GM18870 (cell line): ENCODE measurements at regions not wholly inside any gene's neighbourhood (a gene's known extent, or its start where the extent isn't known, plus 50 kb on each side); places are given as distances from the start of the nearest gene placed in this dataset.
"Not testable (repeated sequence)": the region's sequence is repeated elsewhere in the genome, so short reads cannot be mapped to it uniquely, and the experiment has no call there.

ENCODE experiments used
- ATAC-seq: cut with Tn5 transposase; IDR thresholded peaks from one replicate; pipeline ENCODE4 v1.9.1; 2021; ENCODE audit warnings: moderate library complexity; ENCODE audit not compliant: unreplicated experiment

DNA sequence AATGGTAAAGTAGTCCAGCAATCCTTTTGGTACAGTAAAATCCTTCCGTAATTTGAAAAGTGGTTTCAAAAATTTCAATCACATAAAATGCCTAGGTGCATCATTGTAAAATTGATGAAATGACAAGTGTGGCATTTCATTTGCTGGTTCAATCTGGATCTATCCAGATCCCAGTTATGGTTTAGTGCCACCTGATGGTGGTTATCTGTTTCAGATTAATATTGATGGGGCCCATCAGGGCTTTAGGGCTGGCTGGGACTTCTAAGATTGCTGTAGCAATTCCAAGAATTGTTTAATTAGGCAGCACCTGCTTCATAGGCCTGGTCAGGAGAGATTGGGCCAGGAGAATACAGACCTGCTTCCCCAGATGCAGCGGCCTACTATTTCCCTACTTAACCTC, 55.5 kb upstream of the PIK3C3 start:
- no peak for ATAC-seq

DNA sequence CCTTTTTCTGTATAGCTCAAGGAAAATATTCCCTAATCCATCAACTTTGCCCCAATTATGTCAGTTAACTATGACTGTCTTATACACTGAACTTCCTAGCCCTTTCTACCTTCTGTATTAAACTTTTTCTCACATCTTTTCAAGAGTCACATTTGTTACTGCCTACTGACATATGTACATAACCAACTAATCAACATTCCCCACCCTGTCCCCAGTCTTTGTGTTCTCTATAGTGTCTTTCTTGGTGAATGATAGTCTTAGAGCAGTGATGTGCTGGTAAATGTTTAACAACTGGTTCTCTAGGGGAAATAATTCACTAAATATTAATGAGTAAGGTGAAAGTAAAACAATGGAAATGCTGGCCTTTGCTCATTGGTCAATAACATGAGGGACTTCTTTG, 61.6 kb upstream of the PIK3C3 start:
- no peak for ATAC-seq

DNA sequence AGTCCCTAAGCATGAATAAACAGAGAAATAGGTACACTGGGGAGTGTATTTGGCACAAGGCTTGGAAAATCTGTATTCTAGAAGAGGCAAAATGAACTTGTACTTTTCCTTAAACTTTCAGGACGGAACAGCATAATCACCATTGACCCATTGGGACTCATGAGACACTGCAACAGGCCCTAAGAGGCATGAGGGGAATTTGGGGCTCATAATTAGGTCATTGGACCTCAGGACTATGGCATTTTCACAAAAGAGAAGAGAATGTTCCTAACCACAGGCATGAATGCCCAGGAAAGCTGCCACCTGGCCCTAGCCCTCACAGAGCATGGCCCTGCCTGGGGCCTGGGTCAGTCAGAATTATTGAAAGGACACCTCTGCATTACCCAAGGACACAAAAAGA, 67.9 kb upstream of the PIK3C3 start:
- ATAC-seq, result no peak

DNA sequence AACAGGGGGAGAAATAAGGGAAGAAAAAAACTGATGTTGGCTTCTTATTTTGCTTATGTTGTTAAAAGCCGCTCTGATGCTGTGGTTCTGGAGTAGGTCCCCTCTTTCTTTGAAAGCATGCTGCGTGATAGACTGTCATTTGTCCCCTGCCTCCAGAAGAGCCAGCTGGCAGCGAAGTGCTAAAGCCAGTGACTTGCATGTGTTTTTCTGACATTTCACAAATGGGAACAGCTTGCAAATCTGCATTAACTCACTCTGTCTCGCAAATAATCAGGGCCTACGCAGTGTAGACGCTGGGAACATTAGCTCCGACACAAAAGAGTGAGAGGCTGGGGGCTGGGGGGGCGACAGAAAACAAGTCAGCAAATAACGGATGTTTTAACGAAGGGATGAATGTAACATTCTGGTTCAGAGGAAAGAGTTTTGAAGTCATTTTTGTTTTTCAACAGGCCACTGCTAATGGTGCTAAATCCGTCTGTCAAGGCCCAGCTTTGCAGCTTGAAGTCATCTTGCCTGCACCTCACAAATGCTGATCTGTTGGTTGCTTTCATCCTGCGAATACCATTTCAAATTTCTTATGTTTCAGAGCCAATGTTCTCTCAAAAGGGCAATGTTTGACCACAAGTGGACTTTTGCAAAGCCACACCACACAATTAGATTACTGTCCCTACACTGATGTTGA, 68.8 kb upstream of the PIK3C3 start:
- ATAC-seq, result no peak

DNA sequence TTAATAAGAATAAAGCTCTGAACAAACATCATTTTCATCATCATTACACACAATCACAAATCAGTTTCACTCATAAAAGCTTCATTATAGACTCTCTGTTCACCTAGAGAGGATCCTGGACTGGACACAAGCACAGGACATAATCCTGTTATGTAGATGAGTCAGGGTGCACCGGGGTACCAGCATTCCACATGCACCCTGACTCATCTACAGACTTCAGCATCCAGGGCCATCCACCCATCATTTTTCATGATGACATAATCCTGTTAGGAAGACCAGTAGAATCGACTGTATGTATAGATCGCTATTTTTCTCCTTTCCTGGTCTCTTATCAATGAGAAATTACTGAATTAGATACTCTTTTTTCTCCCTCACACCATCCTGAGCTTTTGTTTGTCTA, 73.7 kb upstream of the PIK3C3 start:
- ATAC-seq, result no peak

DNA sequence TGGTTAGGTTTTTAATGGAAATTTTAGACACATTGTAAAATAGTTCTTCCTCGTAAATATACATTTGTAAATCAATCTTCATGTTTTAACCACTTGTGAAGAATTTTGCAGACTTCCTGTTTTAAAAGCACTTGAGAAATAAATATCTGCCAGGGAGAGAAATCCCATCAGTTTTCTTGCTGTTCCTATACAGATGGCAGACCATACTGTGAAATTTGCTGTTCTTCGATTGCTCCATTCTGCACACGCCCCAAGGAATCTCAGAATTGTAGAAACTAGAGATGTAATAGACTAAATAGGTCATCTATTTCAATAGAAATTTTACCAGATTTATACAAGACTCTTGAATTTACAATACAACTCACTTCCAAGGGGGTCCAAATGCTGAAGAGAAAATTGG, 75.8 kb upstream of the PIK3C3 start:
- no peak for ATAC-seq

DNA sequence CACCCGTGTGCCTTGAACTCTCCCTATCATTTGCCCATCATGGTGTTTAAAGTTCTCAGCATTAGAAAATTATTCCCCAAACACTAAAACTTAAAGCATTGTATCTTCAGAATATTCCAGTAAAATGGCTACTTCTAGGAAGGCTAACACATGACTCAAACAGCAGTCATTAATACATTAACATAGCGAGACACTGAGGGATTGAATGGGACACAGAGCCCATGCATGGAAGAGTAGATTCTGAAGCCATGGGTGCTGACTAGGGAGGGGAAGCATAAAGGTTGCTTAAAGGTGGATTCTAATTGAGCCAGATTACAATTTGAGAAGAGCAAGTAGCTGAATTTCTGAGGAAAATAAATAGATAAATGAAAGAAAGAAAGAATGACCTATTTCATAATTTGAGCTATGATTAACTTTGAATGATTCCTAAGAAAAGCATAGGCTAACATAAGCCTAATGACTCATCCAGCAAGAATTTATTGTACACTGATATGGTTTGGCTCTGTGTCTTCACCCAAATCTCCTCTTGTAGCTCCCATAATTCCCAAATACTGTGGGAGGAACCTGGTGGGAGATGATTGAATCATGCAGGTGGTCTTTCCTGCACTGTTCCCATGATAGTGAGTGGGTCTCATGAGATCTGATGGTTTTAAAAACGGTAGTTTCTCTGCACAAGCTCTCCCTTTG, 79.8 kb upstream of the PIK3C3 start:
- ATAC-seq, result no peak

DNA sequence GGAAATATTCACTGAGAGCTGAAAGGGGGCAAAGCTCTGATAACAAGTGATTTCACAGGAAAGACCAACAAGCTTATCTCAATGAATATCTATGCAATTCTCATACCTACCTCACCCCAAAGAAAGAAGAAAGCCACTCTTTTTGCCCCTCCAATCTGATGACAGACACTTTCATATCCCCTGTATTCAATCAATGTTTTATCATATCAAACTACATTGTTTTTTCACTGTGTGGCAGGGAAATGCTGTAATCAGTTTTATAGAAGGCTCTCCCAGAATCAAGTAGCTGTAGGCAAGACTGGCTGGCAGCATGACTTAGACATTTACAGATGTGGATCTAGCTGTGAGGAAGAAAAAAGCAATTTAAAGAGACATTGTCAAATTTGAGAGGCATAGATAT, 81.3 kb upstream of the PIK3C3 start:
- ATAC-seq, result no peak

DNA sequence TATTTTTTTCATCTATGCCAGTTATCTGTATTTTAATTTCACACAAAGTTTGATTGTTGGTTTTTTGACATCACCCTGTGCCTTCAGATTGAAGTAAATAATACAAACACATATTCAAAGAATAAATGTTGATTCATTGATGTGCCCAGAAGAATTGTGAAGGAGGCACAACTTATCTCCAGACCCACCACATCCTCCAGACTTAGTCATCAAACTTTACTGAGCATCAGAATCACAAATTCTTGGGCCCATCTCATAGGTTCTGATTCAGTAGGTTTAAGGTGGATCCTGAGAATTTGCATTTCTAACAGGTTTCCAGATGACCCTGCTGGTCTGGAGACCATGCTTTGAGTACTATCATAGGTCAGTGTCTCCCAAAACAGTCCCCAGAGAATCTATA, 82.8 kb upstream of the PIK3C3 start:
- ATAC-seq, result no peak

DNA sequence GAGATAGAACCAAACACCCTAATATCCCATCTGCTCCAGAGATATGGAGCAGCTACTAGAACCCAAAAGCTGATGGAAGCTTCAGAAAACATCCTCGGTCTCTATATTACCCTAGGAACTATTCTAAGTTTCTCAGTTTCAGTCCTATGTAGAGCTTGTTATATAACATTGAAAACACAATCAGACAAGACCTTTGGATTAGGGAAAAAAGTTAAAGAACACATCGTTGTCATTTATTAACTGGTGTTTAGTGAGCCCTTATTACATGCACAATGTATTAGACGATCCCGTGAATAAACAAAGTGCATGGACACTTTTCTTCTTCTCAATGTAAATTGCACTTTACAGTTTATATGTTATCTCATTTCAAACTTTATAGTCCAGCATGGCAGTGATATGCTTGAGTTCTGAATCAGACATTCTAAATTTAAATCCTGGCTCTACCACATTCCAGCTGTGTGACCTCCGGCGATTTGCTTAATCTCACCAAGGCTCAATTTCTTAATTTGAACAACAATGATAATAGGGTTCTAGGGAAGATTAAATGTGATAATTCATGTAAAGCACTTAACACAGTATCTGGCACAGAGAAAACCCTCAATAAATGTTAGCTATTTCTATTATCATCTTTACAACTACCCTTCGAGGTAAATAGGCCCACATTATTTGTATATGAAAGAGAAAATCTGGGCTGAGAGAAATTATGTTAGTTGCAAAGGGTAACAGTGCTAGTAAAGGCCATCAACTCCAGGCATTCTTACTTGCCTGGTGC, 83.6 kb upstream of the PIK3C3 start:
- no peak for ATAC-seq

DNA sequence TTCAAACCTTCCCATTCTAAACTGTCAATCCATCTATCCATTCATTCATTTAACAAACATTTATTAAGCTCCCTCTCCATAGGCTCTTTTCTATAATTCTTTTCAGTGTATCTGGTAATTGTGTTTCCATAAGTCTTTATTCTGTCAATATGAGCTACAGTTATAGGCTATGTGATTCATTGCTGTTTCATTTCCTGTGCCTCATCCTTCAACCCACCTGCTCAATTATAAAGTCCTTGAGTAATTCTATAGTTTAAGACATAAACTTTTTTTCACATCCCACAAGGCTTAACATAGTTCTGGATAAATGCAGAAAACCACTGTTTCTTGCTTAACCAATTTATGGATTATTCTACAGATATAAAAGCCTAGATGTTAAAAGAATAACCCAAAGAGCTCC, 84.2 kb upstream of the PIK3C3 start:
- no peak for ATAC-seq

DNA sequence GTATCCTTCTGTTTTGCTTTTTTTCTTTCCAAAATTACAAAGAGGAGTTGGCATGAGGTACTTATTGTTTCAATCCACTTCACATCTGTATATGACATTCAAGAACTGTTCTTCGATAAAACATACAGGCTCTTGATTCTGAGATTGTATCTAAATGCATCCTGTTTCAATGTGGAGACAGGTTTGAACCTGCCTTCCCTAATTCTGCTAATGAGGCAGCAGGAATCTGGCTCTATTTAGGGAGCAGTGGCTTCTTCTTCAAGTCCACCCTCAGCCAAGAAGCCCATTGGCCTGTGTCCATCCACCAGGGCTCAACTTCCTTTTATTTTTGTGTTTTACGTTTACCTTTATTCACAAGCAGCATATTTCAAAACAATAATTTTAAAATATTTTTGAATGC, 84.8 kb upstream of the PIK3C3 start:
- no peak for ATAC-seq

DNA sequence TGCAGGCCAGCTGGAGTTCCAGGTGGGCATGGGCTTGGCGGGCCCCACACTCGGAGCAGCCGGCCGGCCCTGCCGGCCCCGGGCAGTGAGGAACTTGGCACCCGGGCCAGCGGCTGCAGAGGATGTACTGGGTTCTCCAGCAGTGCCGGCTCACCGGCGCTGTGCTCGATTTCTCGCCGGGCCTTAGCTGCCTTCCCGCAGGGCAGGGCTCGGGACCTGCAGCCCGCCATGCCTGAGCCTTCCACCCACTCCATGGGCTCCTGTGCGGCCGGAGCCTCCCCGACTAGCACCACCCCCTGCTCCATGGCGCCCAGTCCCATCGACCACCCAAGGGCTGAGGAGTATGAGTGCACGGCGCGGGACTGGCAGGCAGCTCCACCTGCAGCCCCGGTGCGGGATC, 89.2 kb upstream of the PIK3C3 start:
- not testable (repeated sequence) for ATAC-seq

DNA sequence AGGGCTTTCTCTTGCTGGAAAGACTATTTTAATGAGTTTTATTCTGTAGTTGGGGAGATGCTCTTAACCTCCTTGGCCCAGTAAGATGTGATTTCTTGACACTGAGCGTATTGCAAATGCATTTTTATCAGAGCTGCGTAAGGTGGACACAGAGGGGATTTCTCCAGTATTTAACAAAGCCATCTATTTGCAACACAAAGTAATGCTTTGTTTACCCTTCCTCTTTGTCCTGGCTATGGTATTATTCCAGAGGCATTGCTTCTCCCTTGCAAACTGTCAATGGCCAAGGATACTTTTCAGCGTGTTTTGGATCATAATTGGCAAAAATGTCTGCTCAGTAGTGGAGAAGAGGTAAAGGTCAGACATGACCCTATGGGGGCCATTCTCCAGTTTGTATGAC, 90.8 kb upstream of the PIK3C3 start:
- no peak for ATAC-seq

DNA sequence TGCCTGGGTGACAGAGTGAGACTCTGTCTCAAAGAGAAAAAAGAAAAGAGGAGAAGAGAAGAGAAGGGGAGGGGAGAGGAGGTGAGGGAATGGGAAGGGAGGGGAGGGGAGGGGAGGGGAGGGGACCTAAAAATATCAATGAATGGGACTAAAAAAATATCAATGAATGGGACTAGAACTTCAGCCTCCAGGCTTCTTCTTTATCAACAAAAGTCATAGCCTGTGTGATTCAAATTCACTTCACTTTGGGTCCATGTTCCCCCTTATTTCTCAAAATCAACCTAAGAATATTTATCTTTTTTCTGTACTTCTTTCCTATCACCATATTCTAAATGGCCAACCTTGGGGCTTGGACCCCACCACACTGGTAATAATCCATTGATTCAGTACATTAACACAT, 92.1 kb upstream of the PIK3C3 start:
- ATAC-seq, result no peak

DNA sequence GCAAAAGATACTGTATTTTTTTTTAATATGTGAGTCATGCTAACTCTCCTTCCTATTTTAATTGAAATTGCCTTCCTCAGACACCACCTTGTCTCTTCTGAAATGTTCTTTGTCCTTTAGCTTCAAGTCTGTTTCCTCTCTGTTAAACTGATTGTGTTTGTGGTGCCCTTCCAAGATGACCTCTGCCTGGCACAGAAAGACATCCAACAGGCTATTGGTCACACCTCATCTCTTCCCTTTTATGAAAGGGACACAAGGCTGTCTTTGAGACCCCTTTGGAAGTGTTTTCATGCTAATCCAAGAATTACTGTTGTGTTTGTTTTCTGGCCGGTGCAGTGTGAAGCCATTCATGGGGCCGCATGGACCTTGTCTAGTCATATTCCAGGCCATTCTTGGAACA, 94.0 kb upstream of the PIK3C3 start:
- ATAC-seq, result no peak

DNA sequence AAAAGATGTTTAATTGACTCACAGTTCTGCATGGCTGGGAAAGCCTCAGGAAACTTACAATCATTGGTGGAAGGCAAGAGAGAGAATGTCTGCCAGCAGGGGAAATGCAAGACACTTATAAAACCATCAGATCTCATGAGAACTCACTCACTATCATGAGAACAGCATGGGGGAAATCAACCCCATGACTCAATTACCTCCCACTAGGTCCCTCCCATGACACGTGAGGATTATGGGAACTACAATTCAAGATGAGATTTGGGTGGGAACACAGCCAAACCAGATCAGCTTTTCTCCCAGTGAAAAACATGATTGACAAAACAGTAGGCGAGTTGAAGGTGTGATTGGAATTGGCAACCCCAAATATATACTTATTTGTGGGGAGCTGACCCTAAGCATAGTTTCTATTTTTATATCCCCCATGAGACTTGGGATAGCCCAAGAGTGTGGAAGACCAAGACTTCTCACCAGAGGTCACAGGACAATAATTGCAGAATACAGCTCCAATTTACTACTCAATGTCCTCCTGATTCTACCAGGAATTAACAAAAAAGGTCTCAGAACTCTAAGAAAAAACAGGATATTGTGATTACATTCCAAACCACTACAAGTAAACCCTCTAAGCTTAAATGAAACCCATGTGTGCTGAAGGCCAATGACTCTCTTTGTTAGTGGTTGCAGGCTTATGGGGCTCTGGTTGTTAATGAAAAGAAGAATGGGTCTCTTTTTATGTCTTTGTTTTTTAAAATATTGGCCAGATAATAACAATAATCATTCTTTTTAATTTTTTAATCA, 96.1 kb upstream of the PIK3C3 start:
- ATAC-seq, result no peak

DNA sequence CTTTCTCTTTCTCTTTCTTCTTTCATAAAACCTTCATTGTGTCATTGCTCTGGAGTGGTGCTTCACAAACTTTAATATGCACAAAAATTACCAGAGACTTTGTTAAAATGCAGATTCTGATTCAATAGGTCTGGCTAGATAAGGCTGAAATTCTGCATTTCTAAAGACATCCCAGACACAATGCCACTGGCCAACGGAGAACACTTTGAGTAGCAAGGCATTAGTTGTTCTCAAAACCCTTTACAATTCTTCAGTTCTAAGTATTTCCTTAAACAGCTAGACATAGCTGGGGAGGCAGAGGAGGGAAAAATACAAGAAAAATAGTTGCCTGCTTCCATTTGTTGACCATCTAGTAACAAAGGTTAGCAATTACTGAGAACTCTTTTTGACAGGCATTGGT, 101.8 kb upstream of the PIK3C3 start:
- no peak for ATAC-seq

DNA sequence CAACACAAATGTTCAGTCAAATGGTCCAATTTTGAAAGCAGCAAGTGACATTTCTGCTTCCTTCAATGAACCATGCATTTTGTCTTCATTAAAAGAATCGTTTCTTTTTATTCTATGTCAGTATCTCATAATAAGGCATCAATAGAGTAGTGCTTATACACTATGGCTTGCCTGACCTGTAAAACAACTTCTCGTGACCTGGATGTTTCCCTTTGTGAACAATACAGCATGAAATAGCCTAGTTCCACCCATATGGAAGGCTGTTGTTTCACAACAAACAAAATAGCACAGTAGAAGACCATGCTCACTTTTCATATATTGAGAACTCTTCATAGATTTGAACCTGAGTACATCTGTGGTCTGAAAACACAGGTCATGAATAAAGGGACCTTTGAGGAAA, 104.3 kb upstream of the PIK3C3 start:
- no peak for ATAC-seq

DNA sequence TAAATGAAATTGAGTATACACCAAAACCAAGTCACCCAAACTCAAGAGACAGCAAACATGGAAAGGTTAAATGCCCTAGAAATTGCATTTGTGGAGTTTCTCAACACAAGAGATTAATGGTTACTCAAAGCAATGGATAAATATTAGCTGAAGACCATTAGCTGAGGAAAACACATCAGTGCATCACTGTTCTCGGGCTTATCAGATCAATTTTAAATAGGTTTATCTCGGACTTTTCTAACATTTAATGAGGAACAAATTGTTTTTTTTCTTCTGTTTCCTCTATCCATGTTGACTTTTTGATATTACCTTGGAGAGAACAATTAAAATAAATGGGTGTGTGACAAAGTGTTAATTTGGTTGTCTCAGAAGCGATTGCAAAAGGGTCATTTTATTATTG, 105.4 kb upstream of the PIK3C3 start:
- ATAC-seq, result no peak

DNA sequence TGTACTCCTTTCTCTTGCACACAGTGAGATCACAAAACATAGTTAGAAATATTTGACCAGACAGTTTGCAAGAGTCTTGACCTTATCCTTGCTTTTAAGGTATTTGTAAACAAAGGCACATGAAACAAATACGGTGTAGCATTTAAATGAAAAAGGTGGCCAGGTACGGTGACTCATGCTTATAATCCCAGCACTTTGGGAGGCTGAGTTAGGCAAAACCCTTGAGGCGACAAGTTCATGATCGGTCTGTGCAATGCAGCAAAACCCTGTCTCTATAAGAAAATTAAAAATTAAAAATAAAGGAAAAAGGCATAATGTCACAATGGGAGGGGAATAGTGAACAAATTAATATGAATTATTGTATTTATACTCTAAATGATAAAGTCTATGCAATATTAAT, 109.5 kb upstream of the PIK3C3 start:
- no peak for ATAC-seq
